ENCODE measurements at regions not wholly inside any gene's neighbourhood (a gene's known extent, or its start where the extent isn't known, plus 50 kb on each side); places are given as distances from the start of the nearest gene placed in this dataset.

GRCh38 chr2:45261746-45262145 lies 252.5 kb upstream of the SIX2 start:
- H2BK5ac ChIP-seq (ENCODE audit: low read depth, low read length, poor library complexity): no peak overlapping the region
- no peak overlapping the region for H4K91ac ChIP-seq (ENCODE audit: low read depth, low read length)
- no peak overlapping the region for H3K18ac ChIP-seq (ENCODE audit: low read length)
- H3K14ac ChIP-seq (ENCODE audit: low read length): no peak overlapping the region
- H3K4me2 ChIP-seq (ENCODE audit: low read length): no peak overlapping the region
- no CpG with 5 or more reads among the region's 4 CpGs for WGBS (ENCODE audit: extremely low coverage, insufficient coverage, insufficient read length)
- H3K9me3 ChIP-seq (ENCODE audit: insufficient read depth, low read depth, low read length): peaks cover 4% of the 10 kb centered on the region
- H3K79me2 ChIP-seq (ENCODE audit: control insufficient read depth, insufficient read depth, low read length, poor library complexity): no peaks in the 10 kb centered on the region
- H4K12ac ChIP-seq (ENCODE audit: low read depth, low read length): no peak overlapping the region
- H3K4me3 ChIP-seq (ENCODE audit: low read depth, low read length): no peak overlapping the region
- no peak overlapping the region for H3K23ac ChIP-seq (ENCODE audit: low read length)
- H3K79me1 ChIP-seq (ENCODE audit: low read length): no peaks in the 10 kb centered on the region
- H3K9ac ChIP-seq (ENCODE audit: low read length): no peak overlapping the region
- H4K8ac ChIP-seq (ENCODE audit: low read depth, low read length): no peak overlapping the region
- no peak overlapping the region for H3K27ac ChIP-seq (ENCODE audit: low read depth, low read length)
- peaks cover 7 to 22% of the 10 kb centered on the region in 2 experiments for H3K4me1 ChIP-seq (ENCODE audit: control insufficient read depth in 1 of 2, insufficient read depth in 2 of 2, low read length in 2 of 2)
- H3K36me3 ChIP-seq (ENCODE audit: control insufficient read depth in 1 of 2, insufficient read depth in 2 of 2, low read length in 2 of 2): no peaks in the 10 kb centered on the region
- no peak overlapping the region for H3K4ac ChIP-seq (ENCODE audit: low read depth, low read length)
- H2BK120ac ChIP-seq (ENCODE audit: insufficient read depth, low read length, poor library complexity): no peak overlapping the region
- no peak overlapping the region for H2AK5ac ChIP-seq (ENCODE audit: low read length)
- H2BK12ac ChIP-seq (ENCODE audit: low read length): no peak overlapping the region
- no peak overlapping the region for H2AFZ ChIP-seq (ENCODE audit: insufficient read depth, low read length, poor library complexity)
- peak in 1 of 2 donors; percentile 11 for DNase-seq
- H3K27me3 ChIP-seq (ENCODE audit: insufficient read depth, low read length): no peaks in the 10 kb centered on the region

GRCh38 chr2:45260946-45261345 lies 251.7 kb upstream of the SIX2 start:
- Histone ChIP-seq H3K79me2 (ENCODE audit: control insufficient read depth, insufficient read depth, low read length, poor library complexity) (no peaks in the 10 kb centered on the region), H3K27me3 (ENCODE audit: insufficient read depth, low read length) (no peaks in the 10 kb centered on the region), H3K9ac (ENCODE audit: low read length) (no peak overlapping the region), H4K12ac (ENCODE audit: low read depth, low read length) (no peak overlapping the region), H2AK5ac (ENCODE audit: low read length) (no peak overlapping the region), H2AFZ (ENCODE audit: insufficient read depth, low read length, poor library complexity) (no peak overlapping the region), H3K27ac (ENCODE audit: low read depth, low read length) (no peak overlapping the region), H3K4me1 (ENCODE audit: control insufficient read depth in 1 of 2, insufficient read depth in 2 of 2, low read length in 2 of 2) (peaks cover 7 to 24% of the 10 kb centered on the region in 2 experiments), H3K79me1 (ENCODE audit: low read length) (no peaks in the 10 kb centered on the region), H2BK120ac (ENCODE audit: insufficient read depth, low read length, poor library complexity) (no peak overlapping the region), H3K4me2 (ENCODE audit: low read length) (no peak overlapping the region), H3K23ac (ENCODE audit: low read length) (no peak overlapping the region), H3K4me3 (ENCODE audit: low read depth, low read length) (no peak overlapping the region), H3K9me3 (ENCODE audit: insufficient read depth, low read depth, low read length) (peaks cover 4% of the 10 kb centered on the region), H3K4ac (ENCODE audit: low read depth, low read length) (no peak overlapping the region), H3K18ac (ENCODE audit: low read length) (no peak overlapping the region), H3K36me3 (ENCODE audit: control insufficient read depth in 1 of 2, insufficient read depth in 2 of 2, low read length in 2 of 2) (no peaks in the 10 kb centered on the region), H3K14ac (ENCODE audit: low read length) (no peak overlapping the region), H4K8ac (ENCODE audit: low read depth, low read length) (no peak overlapping the region), H2BK12ac (ENCODE audit: low read length) (no peak overlapping the region), H4K91ac (ENCODE audit: low read depth, low read length) (no peak overlapping the region), H2BK5ac (ENCODE audit: low read depth, low read length, poor library complexity) (no peak overlapping the region)
- WGBS (ENCODE audit: extremely low coverage, insufficient coverage, insufficient read length): no CpG with 5 or more reads among the region's 5 CpGs
- no peak for DNase-seq

- no peak overlapping the region for H3K18ac ChIP-seq (ENCODE audit: low read length)
- DNase-seq: no peak
- H4K8ac ChIP-seq (ENCODE audit: low read depth, low read length): no peak overlapping the region
- H2BK5ac ChIP-seq (ENCODE audit: low read depth, low read length, poor library complexity): no peak overlapping the region
- no peaks in the 10 kb centered on the region for H3K36me3 ChIP-seq (ENCODE audit: control insufficient read depth in 1 of 2, insufficient read depth in 2 of 2, low read length in 2 of 2)
- H3K79me2 ChIP-seq (ENCODE audit: control insufficient read depth, insufficient read depth, low read length, poor library complexity): no peaks in the 10 kb centered on the region
- H2BK120ac ChIP-seq (ENCODE audit: insufficient read depth, low read length, poor library complexity): no peak overlapping the region
- H3K79me1 ChIP-seq (ENCODE audit: low read length): no peaks in the 10 kb centered on the region
- H3K4me1 ChIP-seq (ENCODE audit: control insufficient read depth in 1 of 2, insufficient read depth in 2 of 2, low read length in 2 of 2): peaks cover 7 to 24% of the 10 kb centered on the region in 2 experiments
- no peak overlapping the region for H3K14ac ChIP-seq (ENCODE audit: low read length)
- no peak overlapping the region for H3K27ac ChIP-seq (ENCODE audit: low read depth, low read length)
- H3K4me3 ChIP-seq (ENCODE audit: low read depth, low read length): no peak overlapping the region
- H2BK12ac ChIP-seq (ENCODE audit: low read length): no peak overlapping the region
- no peak overlapping the region for H3K4me2 ChIP-seq (ENCODE audit: low read length)
- no peak overlapping the region for H3K23ac ChIP-seq (ENCODE audit: low read length)
- no CpG with 5 or more reads among the region's 8 CpGs for WGBS (ENCODE audit: extremely low coverage, insufficient coverage, insufficient read length)
- H2AK5ac ChIP-seq (ENCODE audit: low read length): no peak overlapping the region
- no peak overlapping the region for H2AFZ ChIP-seq (ENCODE audit: insufficient read depth, low read length, poor library complexity)
- no peak overlapping the region for H4K12ac ChIP-seq (ENCODE audit: low read depth, low read length)
- no peak overlapping the region for H4K91ac ChIP-seq (ENCODE audit: low read depth, low read length)
- H3K9ac ChIP-seq (ENCODE audit: low read length): no peak overlapping the region
- no peak overlapping the region for H3K4ac ChIP-seq (ENCODE audit: low read depth, low read length)
- H3K27me3 ChIP-seq (ENCODE audit: insufficient read depth, low read length): no peaks in the 10 kb centered on the region
- peaks cover 2% of the 10 kb centered on the region for H3K9me3 ChIP-seq (ENCODE audit: insufficient read depth, low read depth, low read length)
Measured at GRCh38 chr2:45259547-45260160, 250.4 kb upstream of the SIX2 start.

GRCh38 chr2:45259138-45259537 lies 249.9 kb upstream of the SIX2 start:
- no peak overlapping the region for H4K12ac ChIP-seq (ENCODE audit: low read depth, low read length)
- no peak overlapping the region for H3K23ac ChIP-seq (ENCODE audit: low read length)
- no peaks in the 10 kb centered on the region for H3K27me3 ChIP-seq (ENCODE audit: insufficient read depth, low read length)
- no CpG with 5 or more reads among the region's 8 CpGs for WGBS (ENCODE audit: extremely low coverage, insufficient coverage, insufficient read length)
- no peak overlapping the region for H3K14ac ChIP-seq (ENCODE audit: low read length)
- peaks cover 7 to 24% of the 10 kb centered on the region in 2 experiments for H3K4me1 ChIP-seq (ENCODE audit: control insufficient read depth in 1 of 2, insufficient read depth in 2 of 2, low read length in 2 of 2)
- H3K27ac ChIP-seq (ENCODE audit: low read depth, low read length): no peak overlapping the region
- no peak overlapping the region for H3K4me3 ChIP-seq (ENCODE audit: low read depth, low read length)
- no peaks in the 10 kb centered on the region for H3K79me2 ChIP-seq (ENCODE audit: control insufficient read depth, insufficient read depth, low read length, poor library complexity)
- H2BK120ac ChIP-seq (ENCODE audit: insufficient read depth, low read length, poor library complexity): no peak overlapping the region
- H3K4me2 ChIP-seq (ENCODE audit: low read length): no peak overlapping the region
- H3K9me3 ChIP-seq (ENCODE audit: insufficient read depth, low read depth, low read length): peaks cover 2% of the 10 kb centered on the region
- H2AK5ac ChIP-seq (ENCODE audit: low read length): no peak overlapping the region
- H3K36me3 ChIP-seq (ENCODE audit: control insufficient read depth in 1 of 2, insufficient read depth in 2 of 2, low read length in 2 of 2): no peaks in the 10 kb centered on the region
- no peak overlapping the region for H2BK5ac ChIP-seq (ENCODE audit: low read depth, low read length, poor library complexity)
- no peak overlapping the region for H2AFZ ChIP-seq (ENCODE audit: insufficient read depth, low read length, poor library complexity)
- no peaks in the 10 kb centered on the region for H3K79me1 ChIP-seq (ENCODE audit: low read length)
- no peak overlapping the region for H4K91ac ChIP-seq (ENCODE audit: low read depth, low read length)
- no peak overlapping the region for H3K18ac ChIP-seq (ENCODE audit: low read length)
- H3K4ac ChIP-seq (ENCODE audit: low read depth, low read length): no peak overlapping the region
- H4K8ac ChIP-seq (ENCODE audit: low read depth, low read length): no peak overlapping the region
- no peak overlapping the region for H2BK12ac ChIP-seq (ENCODE audit: low read length)
- no peak overlapping the region for H3K9ac ChIP-seq (ENCODE audit: low read length)
- no peak for DNase-seq

Data from trophoblast cell (in vitro differentiated cells and primary cell).